ENCODE measurements at regions not wholly inside any gene's neighbourhood (a gene's known extent, or its start where the extent isn't known, plus 50 kb on each side); places are given as distances from the start of the nearest gene placed in this dataset.

- TF ChIP-seq Cebpa-rat (IDR thresholded peaks at IDR 0.05) = no peak
- H4K20me1 ChIP-seq = no peaks in the 10 kb centered on the region
- H3K9me3 ChIP-seq (replicated peaks in 1 of 11) = peaks cover 0 to 11% (median 0%) of the 10 kb centered on the region in 11 experiments; a peak in 7 of 22 replicates
- no peak overlapping the region for H3K27ac ChIP-seq
- no peak overlapping the region for H3K4me3 ChIP-seq
- no peaks in the 10 kb centered on the region for H3K27me3 ChIP-seq
- H3K4me1 ChIP-seq = no peaks in the 10 kb centered on the region
- H3K9ac ChIP-seq = no peak overlapping the region
- H3K36me3 ChIP-seq = no peaks in the 10 kb centered on the region
- H3K4me2 ChIP-seq = no peak overlapping the region
Measured at GRCh38 chr14:86022031-86022629, 492.2 kb downstream of the FLRT2 start.

GRCh38 chr14:86020841-86021240 is 490.9 kb downstream of the FLRT2 start:
- no peaks in the 10 kb centered on the region for H3K27me3 ChIP-seq
- no peaks in the 10 kb centered on the region for H4K20me1 ChIP-seq
- H3K4me2 ChIP-seq = no peak overlapping the region
- no peak for TF ChIP-seq Cebpa-rat (IDR thresholded peaks at IDR 0.05)
- H3K4me1 ChIP-seq = no peaks in the 10 kb centered on the region
- H3K9ac ChIP-seq = no peak overlapping the region
- H3K9me3 ChIP-seq (replicated peaks in 1 of 11) = peaks cover 0 to 11% (median 0%) of the 10 kb centered on the region in 11 experiments; a peak in 7 of 22 replicates
- no peaks in the 10 kb centered on the region for H3K36me3 ChIP-seq
- H3K27ac ChIP-seq = no peak overlapping the region
- no peak overlapping the region for H3K4me3 ChIP-seq

GRCh38 chr14:86015941-86016340 is 486.0 kb downstream of the FLRT2 start:
- no peaks in the 10 kb centered on the region for H3K9me3 ChIP-seq (replicated peaks in 1 of 11)
- H3K9ac ChIP-seq = no peak overlapping the region

GRCh38 chr14:86015511-86015910 is 485.6 kb downstream of the FLRT2 start:
- Histone ChIP-seq H3K9ac (no peak overlapping the region), H3K27ac (no peak overlapping the region), H3K4me2 (no peak overlapping the region), H3K4me1 (no peaks in the 10 kb centered on the region), H3K4me3 (no peak overlapping the region), H3K27me3 (no peaks in the 10 kb centered on the region), H4K20me1 (no peaks in the 10 kb centered on the region), H3K9me3 (replicated peaks in 1 of 11) (no peaks in the 10 kb centered on the region), H3K36me3 (no peaks in the 10 kb centered on the region)
- no peak for TF ChIP-seq Cebpa-rat (IDR thresholded peaks at IDR 0.05)

More at GRCh38 chr14:86015941-86016340, 486.0 kb downstream of the FLRT2 start:
- Histone ChIP-seq H3K4me1 (no peaks in the 10 kb centered on the region), H3K27me3 (no peaks in the 10 kb centered on the region), H3K27ac (no peak overlapping the region), H3K4me3 (no peak overlapping the region), H3K36me3 (no peaks in the 10 kb centered on the region), H4K20me1 (no peaks in the 10 kb centered on the region), H3K4me2 (no peak overlapping the region)
- TF ChIP-seq Cebpa-rat (IDR thresholded peaks at IDR 0.05) = no peak

- H3K27ac ChIP-seq = no peak overlapping the region
- H3K9ac ChIP-seq = no peak overlapping the region
- no peaks in the 10 kb centered on the region for H4K20me1 ChIP-seq
- no peak overlapping the region for H3K4me3 ChIP-seq
- H3K27me3 ChIP-seq = no peaks in the 10 kb centered on the region
- no peaks in the 10 kb centered on the region for H3K36me3 ChIP-seq
- H3K4me2 ChIP-seq = no peak overlapping the region
- TF ChIP-seq Cebpa-rat (IDR thresholded peaks at IDR 0.05) = no peak
- no peaks in the 10 kb centered on the region for H3K4me1 ChIP-seq
- H3K9me3 ChIP-seq (replicated peaks in 1 of 11) = no peaks in the 10 kb centered on the region
Measured at GRCh38 chr14:86013641-86014040, 483.7 kb downstream of the FLRT2 start.

- Histone ChIP-seq H3K36me3 (no peaks in the 10 kb centered on the region), H4K20me1 (no peaks in the 10 kb centered on the region), H3K9me3 (replicated peaks in 1 of 11) (no peaks in the 10 kb centered on the region), H3K4me1 (no peaks in the 10 kb centered on the region), H3K4me3 (no peak overlapping the region), H3K27me3 (no peaks in the 10 kb centered on the region), H3K27ac (no peak overlapping the region), H3K4me2 (no peak overlapping the region), H3K9ac (no peak overlapping the region)
- no peak for TF ChIP-seq Cebpa-rat (IDR thresholded peaks at IDR 0.05)
Measured at GRCh38 chr14:86012461-86012860, 482.5 kb downstream of the FLRT2 start.

- no peaks in the 10 kb centered on the region for H3K36me3 ChIP-seq
- H3K4me1 ChIP-seq = no peaks in the 10 kb centered on the region
- H4K20me1 ChIP-seq = no peaks in the 10 kb centered on the region
- no peak for TF ChIP-seq Cebpa-rat (IDR thresholded peaks at IDR 0.05)
- no peaks in the 10 kb centered on the region for H3K27me3 ChIP-seq
- H3K9me3 ChIP-seq (replicated peaks in 1 of 11) = no peaks in the 10 kb centered on the region
- no peak overlapping the region for H3K4me3 ChIP-seq
- no peak overlapping the region for H3K9ac ChIP-seq
- no peak overlapping the region for H3K27ac ChIP-seq
- H3K4me2 ChIP-seq = no peak overlapping the region
Measured at GRCh38 chr14:86003998-86004397, 474.1 kb downstream of the FLRT2 start.

- no peaks in the 10 kb centered on the region for H3K27me3 ChIP-seq
- H3K36me3 ChIP-seq = no peaks in the 10 kb centered on the region
- no peaks in the 10 kb centered on the region for H3K9me3 ChIP-seq (replicated peaks in 1 of 11)
- no peak for TF ChIP-seq Cebpa-rat (IDR thresholded peaks at IDR 0.05)
- no peak overlapping the region for H3K27ac ChIP-seq
- no peak overlapping the region for H3K4me3 ChIP-seq
- H3K4me1 ChIP-seq = no peaks in the 10 kb centered on the region
- H4K20me1 ChIP-seq = no peaks in the 10 kb centered on the region
- H3K4me2 ChIP-seq = no peak overlapping the region
- no peak overlapping the region for H3K9ac ChIP-seq
Measured at GRCh38 chr14:85996551-85996950, 466.6 kb downstream of the FLRT2 start.

GRCh38 chr14:85991156-85991555 is 461.2 kb downstream of the FLRT2 start:
- Histone ChIP-seq H3K36me3 (no peaks in the 10 kb centered on the region), H3K27ac (no peak overlapping the region), H3K9me3 (replicated peaks in 1 of 11) (no peaks in the 10 kb centered on the region), H3K9ac (no peak overlapping the region), H3K4me1 (no peaks in the 10 kb centered on the region), H3K27me3 (no peaks in the 10 kb centered on the region), H3K4me2 (no peak overlapping the region), H4K20me1 (no peaks in the 10 kb centered on the region), H3K4me3 (no peak overlapping the region)
- peak in 1 of 11 experiments; percentile 17; a peak in 1 of 22 replicates for TF ChIP-seq Cebpa-rat (IDR thresholded peaks at IDR 0.05)

- Histone ChIP-seq H3K27ac (no peak overlapping the region), H3K9ac (no peak overlapping the region), H3K4me3 (no peak overlapping the region), H3K4me2 (no peak overlapping the region), H3K27me3 (no peaks in the 10 kb centered on the region), H4K20me1 (no peaks in the 10 kb centered on the region), H3K4me1 (no peaks in the 10 kb centered on the region), H3K36me3 (no peaks in the 10 kb centered on the region), H3K9me3 (replicated peaks in 1 of 11) (no peaks in the 10 kb centered on the region)
- TF ChIP-seq Cebpa-rat (IDR thresholded peaks at IDR 0.05) = no peak
Measured at GRCh38 chr14:85987907-85988306, 458.0 kb downstream of the FLRT2 start.
